Left lobe of liver (tissue), 2 donors: ENCODE measurements at regions not wholly inside any gene's neighbourhood (a gene's known extent, or its start where the extent isn't known, plus 50 kb on each side); places are given as distances from the start of the nearest gene placed in this dataset.
A peak's percentile ranks its signal among the peaks of the same experiment; 100 is the strongest.

ENCODE experiments used
- ATAC-seq: fragments of 200-7000 bp; cut with Tn5 transposase; one replicate; pipeline ENCODE4 v1.9.1; 2020; ENCODE audit warnings: mild to moderate bottlenecking, moderate library complexity
- DNase-seq: peaks from one replicate; pipeline ENCODE4 v3.0.0-alpha.2; 2020; ENCODE audit warnings: low spot score
- donor health status: DM: no; HTN: no; CAD: no; lungs with moderate emphysema.
- donor health status: DM: no; HTN: yes; CAD: no.

- ATAC-seq (no peak), DNase-seq (no peak)
Measured at GRCh38 chr1:181417915-181418314, 65.4 kb upstream of the CACNA1E start.

GRCh38 chr1:181423301-181423918, 59.9 kb upstream of the CACNA1E start:
- ATAC-seq = peak; percentile 78
- no peak for DNase-seq

GRCh38 chr1:181424786-181425403, 58.4 kb upstream of the CACNA1E start:
- ATAC-seq (peak; percentile 94), DNase-seq (peak; percentile 68)

- no peak for DNase-seq
- no peak for ATAC-seq
Measured at GRCh38 chr1:181425566-181425965, 57.8 kb upstream of the CACNA1E start.

GRCh38 chr1:181429462-181429861, 53.9 kb upstream of the CACNA1E start:
- ATAC-seq (no peak), DNase-seq (no peak)

GRCh38 chr1:181430015-181430885, 53.1 kb upstream of the CACNA1E start:
- DNase-seq (no peak), ATAC-seq (no peak)
